AG09319 (cell line): ENCODE measurements at regions not wholly inside any gene's neighbourhood (a gene's known extent, or its start where the extent isn't known, plus 50 kb on each side); places are given as distances from the start of the nearest gene placed in this dataset.

Source experiments
- DNase-seq: peaks from one replicate; pipeline ENCODE4 v3.0.0-alpha.2; 2010; ENCODE audit warnings: low read depth; ENCODE audit errors: extremely low read depth
- TF ChIP-seq, protein P1 (sequence below): IDR thresholded peaks from 2 replicates; pipeline ENCODE4 v1.5.1; 2011; ENCODE audit warnings: low read depth, mild to moderate bottlenecking, inconsistent platforms, low read length, moderate library complexity

DNA sequence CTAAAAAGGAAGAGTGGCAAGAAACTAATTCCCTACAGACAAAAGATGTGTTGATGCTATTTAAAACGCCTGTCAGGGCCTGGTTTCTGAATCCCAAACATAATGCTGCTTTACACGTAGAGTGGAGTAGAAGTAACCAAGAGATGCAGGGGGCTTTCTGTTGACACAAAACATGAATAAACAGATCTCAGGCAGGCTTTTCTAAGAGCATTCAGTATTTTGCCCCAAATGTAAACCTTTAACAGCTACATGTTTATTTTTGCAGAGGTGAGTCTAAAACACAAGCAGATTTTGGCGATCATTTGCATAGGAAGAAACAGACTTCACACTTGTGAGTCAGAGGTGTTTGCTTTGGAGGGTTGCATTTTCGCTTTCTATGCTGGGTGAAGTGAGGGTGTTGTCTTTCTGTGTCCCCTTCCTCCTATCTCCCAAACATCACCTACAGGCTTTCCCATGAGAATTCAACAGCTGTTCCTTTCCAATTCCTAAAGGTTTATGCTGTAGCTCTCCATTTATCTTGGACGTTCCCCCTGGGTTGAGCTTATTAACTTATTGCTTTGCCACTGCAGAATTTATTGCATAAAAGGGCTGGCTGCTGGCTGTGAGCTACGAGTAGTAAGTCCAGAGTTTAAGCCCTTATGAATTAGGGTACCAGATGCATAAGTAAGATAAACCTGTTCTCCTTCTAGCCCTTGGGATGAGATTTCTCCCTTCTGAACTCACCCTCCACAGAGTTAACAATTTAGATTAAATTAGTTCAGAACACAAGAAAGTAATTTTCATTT is 156.7 kb downstream of the DIPK2A start:
- no peak for DNase-seq
- TF ChIP-seq, protein P1, sequence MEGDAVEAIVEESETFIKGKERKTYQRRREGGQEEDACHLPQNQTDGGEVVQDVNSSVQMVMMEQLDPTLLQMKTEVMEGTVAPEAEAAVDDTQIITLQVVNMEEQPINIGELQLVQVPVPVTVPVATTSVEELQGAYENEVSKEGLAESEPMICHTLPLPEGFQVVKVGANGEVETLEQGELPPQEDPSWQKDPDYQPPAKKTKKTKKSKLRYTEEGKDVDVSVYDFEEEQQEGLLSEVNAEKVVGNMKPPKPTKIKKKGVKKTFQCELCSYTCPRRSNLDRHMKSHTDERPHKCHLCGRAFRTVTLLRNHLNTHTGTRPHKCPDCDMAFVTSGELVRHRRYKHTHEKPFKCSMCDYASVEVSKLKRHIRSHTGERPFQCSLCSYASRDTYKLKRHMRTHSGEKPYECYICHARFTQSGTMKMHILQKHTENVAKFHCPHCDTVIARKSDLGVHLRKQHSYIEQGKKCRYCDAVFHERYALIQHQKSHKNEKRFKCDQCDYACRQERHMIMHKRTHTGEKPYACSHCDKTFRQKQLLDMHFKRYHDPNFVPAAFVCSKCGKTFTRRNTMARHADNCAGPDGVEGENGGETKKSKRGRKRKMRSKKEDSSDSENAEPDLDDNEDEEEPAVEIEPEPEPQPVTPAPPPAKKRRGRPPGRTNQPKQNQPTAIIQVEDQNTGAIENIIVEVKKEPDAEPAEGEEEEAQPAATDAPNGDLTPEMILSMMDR: no peak

GRCh38 chr3:144129536-144130214 is 158.1 kb downstream of the DIPK2A start:
- TF ChIP-seq, protein P1: no peak
- DNase-seq: no peak

- TF ChIP-seq, protein P1: no peak
- no peak for DNase-seq
Observed at GRCh38 chr3:144141074-144141473, 169.5 kb downstream of the DIPK2A start.

DNA sequence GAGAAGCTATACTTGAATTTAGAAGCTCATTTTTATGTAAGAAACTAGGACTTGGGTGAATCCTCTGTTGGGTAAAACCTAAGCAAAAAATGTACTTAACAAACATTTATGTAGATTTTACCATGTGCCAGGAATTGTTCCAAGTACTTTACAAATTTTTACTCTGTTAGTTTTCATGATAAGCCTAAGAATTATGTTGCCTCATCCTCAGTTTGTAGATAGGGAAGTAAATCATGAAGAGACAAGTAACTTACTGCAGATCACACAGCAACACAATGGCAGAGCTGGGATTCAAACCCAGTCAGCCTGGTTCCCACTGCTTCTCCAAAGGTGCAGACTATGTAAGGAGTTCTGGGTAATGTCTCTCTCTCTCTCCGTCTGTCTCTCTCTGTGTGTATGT is 169.9 kb downstream of the DIPK2A start:
- no peak for DNase-seq
- TF ChIP-seq, protein P1: no peak

- TF ChIP-seq, protein P1: no peak
- peak; percentile 40 for DNase-seq
Observed at GRCh38 chr3:144142151-144142840, 170.7 kb downstream of the DIPK2A start.

DNA sequence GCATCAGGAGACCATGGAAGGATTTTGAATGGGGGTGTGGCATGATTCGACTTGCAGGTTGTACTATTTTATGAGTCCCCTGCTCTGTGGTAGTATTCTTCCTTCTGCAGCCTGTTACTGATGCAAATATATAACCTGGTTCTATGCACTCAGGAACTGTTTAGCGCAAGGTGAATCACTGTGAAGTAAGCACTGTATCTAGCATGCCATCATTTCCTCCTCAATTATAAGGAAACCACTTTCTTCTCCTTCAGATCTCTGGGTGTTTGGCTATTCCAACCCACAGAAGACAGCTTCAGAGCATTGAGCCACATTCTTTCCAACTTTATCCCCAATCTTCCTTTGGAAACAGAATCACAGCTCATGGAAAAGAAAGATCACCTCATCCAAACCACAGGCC is 176.7 kb downstream of the DIPK2A start:
- no peak for DNase-seq
- TF ChIP-seq, protein P1: no peak

DNA sequence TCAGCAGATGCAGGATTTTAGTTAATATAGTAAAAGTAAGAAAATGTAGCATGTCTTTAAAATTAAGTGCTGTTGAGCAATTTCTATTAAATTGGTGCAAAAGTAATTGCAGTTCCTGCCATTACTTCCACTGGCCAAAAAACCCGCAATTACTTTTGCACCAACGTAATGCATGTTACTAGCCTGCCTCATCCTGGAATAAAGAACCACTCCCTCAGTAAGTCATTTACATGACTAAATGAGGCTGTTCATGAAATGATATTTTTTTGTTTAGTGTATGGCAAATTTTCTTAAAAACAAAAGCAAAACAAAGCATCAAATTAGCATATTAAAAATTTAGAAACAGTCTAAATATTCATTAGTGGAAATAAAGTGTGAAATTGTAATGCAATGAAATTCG is 180.4 kb downstream of the DIPK2A start:
- DNase-seq: no peak
- TF ChIP-seq, protein P1: no peak
